ENCODE measurements at regions not wholly inside any gene's neighbourhood (a gene's known extent, or its start where the extent isn't known, plus 50 kb on each side); places are given as distances from the start of the nearest gene placed in this dataset.

GRCh38 chr2:8580316-8581233, 101.3 kb upstream of the ID2 start:
- TF ChIP-seq, protein P1, sequence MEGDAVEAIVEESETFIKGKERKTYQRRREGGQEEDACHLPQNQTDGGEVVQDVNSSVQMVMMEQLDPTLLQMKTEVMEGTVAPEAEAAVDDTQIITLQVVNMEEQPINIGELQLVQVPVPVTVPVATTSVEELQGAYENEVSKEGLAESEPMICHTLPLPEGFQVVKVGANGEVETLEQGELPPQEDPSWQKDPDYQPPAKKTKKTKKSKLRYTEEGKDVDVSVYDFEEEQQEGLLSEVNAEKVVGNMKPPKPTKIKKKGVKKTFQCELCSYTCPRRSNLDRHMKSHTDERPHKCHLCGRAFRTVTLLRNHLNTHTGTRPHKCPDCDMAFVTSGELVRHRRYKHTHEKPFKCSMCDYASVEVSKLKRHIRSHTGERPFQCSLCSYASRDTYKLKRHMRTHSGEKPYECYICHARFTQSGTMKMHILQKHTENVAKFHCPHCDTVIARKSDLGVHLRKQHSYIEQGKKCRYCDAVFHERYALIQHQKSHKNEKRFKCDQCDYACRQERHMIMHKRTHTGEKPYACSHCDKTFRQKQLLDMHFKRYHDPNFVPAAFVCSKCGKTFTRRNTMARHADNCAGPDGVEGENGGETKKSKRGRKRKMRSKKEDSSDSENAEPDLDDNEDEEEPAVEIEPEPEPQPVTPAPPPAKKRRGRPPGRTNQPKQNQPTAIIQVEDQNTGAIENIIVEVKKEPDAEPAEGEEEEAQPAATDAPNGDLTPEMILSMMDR (conservative IDR thresholded peaks at IDR 0.05; ENCODE audit: low read length) = no peak
- TF ChIP-seq EZH2phosphoT487 (IDR thresholded peaks at IDR 0.05; ENCODE audit: borderline replicate concordance) = no peak
- no peak overlapping the region for H3K4me3 ChIP-seq (ENCODE audit: low read length, poor library complexity, severe bottlenecking)
- H4K20me1 ChIP-seq (ENCODE audit: insufficient read depth, low read length, poor library complexity, severe bottlenecking) = no peaks in the 10 kb centered on the region
- H3K27me3 ChIP-seq (ENCODE audit: insufficient read depth, low read length, poor library complexity, severe bottlenecking) = no peaks in the 10 kb centered on the region
- no peak overlapping the region for H3K4me2 ChIP-seq (ENCODE audit: low read depth, low read length, poor library complexity, severe bottlenecking)
- H2AFZ ChIP-seq (ENCODE audit: low read length) = 0 out of 2 replicates have a peak overlapping the region, but pooled peaks have one; percentile 37
- no peak overlapping the region for H3K9ac ChIP-seq (ENCODE audit: low read depth, low read length, poor library complexity, severe bottlenecking)
- H3K36me3 ChIP-seq (ENCODE audit: insufficient read depth, low read length) = no peaks in the 10 kb centered on the region
- H3F3A ChIP-seq (ENCODE audit: low read depth) = no peaks in the 10 kb centered on the region
- no peaks in the 10 kb centered on the region for H3K9me2 ChIP-seq (replicated peaks; ENCODE audit: low read depth, low read length)
- no peaks in the 10 kb centered on the region for H3K79me2 ChIP-seq (ENCODE audit: insufficient read depth, low read length)
- no peaks in the 10 kb centered on the region for H3K9me3 ChIP-seq (ENCODE audit: insufficient read depth, low read depth, low read length)
- H3K4me1 ChIP-seq (ENCODE audit: insufficient read depth, low read length, poor library complexity, severe bottlenecking) = peaks cover 48% of the 10 kb centered on the region

DNA sequence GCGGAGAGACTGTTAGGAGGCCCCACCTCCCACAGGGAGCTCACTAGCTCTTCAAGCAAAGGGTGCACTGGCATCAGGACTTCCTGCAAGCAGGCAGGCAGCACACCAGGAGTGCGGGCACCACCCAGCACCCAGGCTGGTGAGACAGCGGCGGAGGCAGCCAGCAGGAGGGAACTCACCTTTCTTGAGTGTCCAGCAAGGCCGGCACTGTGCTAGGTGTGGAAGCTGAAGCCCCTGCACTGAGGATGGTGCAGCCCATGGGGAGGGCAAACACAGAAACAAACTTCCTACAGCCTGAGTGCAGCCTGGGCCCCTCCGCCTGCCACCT, 100.7 kb upstream of the ID2 start:
- TF ChIP-seq, protein P1 (conservative IDR thresholded peaks at IDR 0.05; ENCODE audit: low read length) = no peak
- no peak for TF ChIP-seq EZH2phosphoT487 (IDR thresholded peaks at IDR 0.05; ENCODE audit: borderline replicate concordance)
- H3K36me3 ChIP-seq (ENCODE audit: insufficient read depth, low read length) = no peaks in the 10 kb centered on the region
- no peaks in the 10 kb centered on the region for H3F3A ChIP-seq (ENCODE audit: low read depth)
- H3K27me3 ChIP-seq (ENCODE audit: insufficient read depth, low read length, poor library complexity, severe bottlenecking) = no peaks in the 10 kb centered on the region
- H3K4me3 ChIP-seq (ENCODE audit: low read length, poor library complexity, severe bottlenecking) = no peak overlapping the region
- H2AFZ ChIP-seq (ENCODE audit: low read length) = 0 out of 2 replicates have a peak overlapping the region, but pooled peaks have one; percentile 37
- H3K9me3 ChIP-seq (ENCODE audit: insufficient read depth, low read depth, low read length) = no peaks in the 10 kb centered on the region
- no peak overlapping the region for H3K4me2 ChIP-seq (ENCODE audit: low read depth, low read length, poor library complexity, severe bottlenecking)
- no peaks in the 10 kb centered on the region for H3K9me2 ChIP-seq (replicated peaks; ENCODE audit: low read depth, low read length)
- H3K9ac ChIP-seq (ENCODE audit: low read depth, low read length, poor library complexity, severe bottlenecking) = no peak overlapping the region
- H3K4me1 ChIP-seq (ENCODE audit: insufficient read depth, low read length, poor library complexity, severe bottlenecking) = peaks cover 45% of the 10 kb centered on the region
- H4K20me1 ChIP-seq (ENCODE audit: insufficient read depth, low read length, poor library complexity, severe bottlenecking) = no peaks in the 10 kb centered on the region
- no peaks in the 10 kb centered on the region for H3K79me2 ChIP-seq (ENCODE audit: insufficient read depth, low read length)

DNA sequence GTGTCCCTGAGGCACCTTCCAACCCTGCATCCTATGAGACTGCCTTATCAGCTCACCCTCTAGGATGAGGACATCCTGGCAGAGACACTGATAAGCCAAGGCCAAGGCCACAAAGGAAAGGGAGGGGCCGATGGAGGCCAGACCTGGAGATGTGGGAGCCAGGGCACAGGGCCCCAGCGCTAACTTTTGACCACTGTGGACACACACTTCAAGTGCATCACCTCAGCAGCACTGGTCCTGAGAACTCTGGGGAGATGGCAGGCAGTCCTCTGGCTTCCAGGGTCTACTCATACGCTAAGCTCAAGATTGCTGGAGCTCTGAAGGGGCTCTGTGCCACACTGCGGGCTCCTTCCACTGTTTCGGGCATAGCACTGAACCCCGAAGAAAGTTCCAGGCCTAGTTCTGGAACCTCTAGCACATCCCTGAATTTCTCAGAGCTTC, 100.2 kb upstream of the ID2 start:
- Histone ChIP-seq H3F3A (ENCODE audit: low read depth) (no peaks in the 10 kb centered on the region), H3K9ac (ENCODE audit: low read depth, low read length, poor library complexity, severe bottlenecking) (no peak overlapping the region), H4K20me1 (ENCODE audit: insufficient read depth, low read length, poor library complexity, severe bottlenecking) (no peaks in the 10 kb centered on the region), H3K36me3 (ENCODE audit: insufficient read depth, low read length) (no peaks in the 10 kb centered on the region), H3K9me2 (replicated peaks; ENCODE audit: low read depth, low read length) (no peaks in the 10 kb centered on the region), H3K4me1 (ENCODE audit: insufficient read depth, low read length, poor library complexity, severe bottlenecking) (peaks cover 41% of the 10 kb centered on the region), H3K4me2 (ENCODE audit: low read depth, low read length, poor library complexity, severe bottlenecking) (no peak overlapping the region), H3K79me2 (ENCODE audit: insufficient read depth, low read length) (no peaks in the 10 kb centered on the region), H3K9me3 (ENCODE audit: insufficient read depth, low read depth, low read length) (no peaks in the 10 kb centered on the region), H3K27me3 (ENCODE audit: insufficient read depth, low read length, poor library complexity, severe bottlenecking) (no peaks in the 10 kb centered on the region), H3K4me3 (ENCODE audit: low read length, poor library complexity, severe bottlenecking) (no peak overlapping the region), H2AFZ (ENCODE audit: low read length) (no peak overlapping the region)
- TF ChIP-seq, protein P1 (conservative IDR thresholded peaks at IDR 0.05; ENCODE audit: low read length) = no peak
- TF ChIP-seq EZH2phosphoT487 (IDR thresholded peaks at IDR 0.05; ENCODE audit: borderline replicate concordance) = no peak

Data from Loucy (cell line).